IMR-90 (cell line): ENCODE measurements at regions not wholly inside any gene's neighbourhood (a gene's known extent, or its start where the extent isn't known, plus 50 kb on each side); places are given as distances from the start of the nearest gene placed in this dataset.

Experiments
- ATAC-seq: fragments of 200-7000 bp; cut with Tn5 transposase; 2 replicates; pipeline ENCODE4 v1.9.1; 2020; ENCODE audit warnings: low read depth, mild to moderate bottlenecking, moderate library complexity
- BruUV-seq: library from RNA; stranded (reverse); fragments of 400-500 nt; replicated peaks from 2 replicates; lab custom pipeline; 2021; lab: Mats Ljungman, UMichigan
- CTCF ChIA-PET: fragments of 300-600 bp; formaldehyde crosslinking; extraction: SDS; loops from one replicate; lab custom pipeline; 2021; ENCODE audit warnings: antibody characterized with exemption; lab: Yijun Ruan, JAX
- POLR2A ChIA-PET: fragments of 300-600 bp; sonication (Branson Sonifier 250); formaldehyde crosslinking; loops from one replicate; lab custom pipeline; 2022; ENCODE audit warnings: antibody characterized with exemption; ENCODE audit not compliant: unreplicated experiment; lab: Charles Lee
- DNase-seq: peaks from one replicate; pipeline ENCODE4 v3.0.0; 2013
- H2AFZ ChIP-seq: replicated peaks from 2 replicates; pipeline ENCODE3; 2013; ENCODE audit warnings: low read length, mild to moderate bottlenecking; ENCODE audit not compliant: poor library complexity
- H2AK5ac ChIP-seq: 2 replicates; pipeline ENCODE4 v1.6.1; 2013; ENCODE audit warnings: low read depth, low read length, inconsistent platforms
- H2AK9ac ChIP-seq: replicated peaks from 2 replicates; pipeline ENCODE3; 2013; ENCODE audit warnings: mild to moderate bottlenecking, low read depth, low read length, moderate library complexity; ENCODE audit not compliant: poor library complexity
- H2BK120ac ChIP-seq: 2 replicates; pipeline ENCODE4 v1.6.1; 2013; ENCODE audit warnings: low read depth, low read length, inconsistent platforms
- H2BK15ac ChIP-seq: 3 replicates; pipeline ENCODE4 v1.6.1; 2013; ENCODE audit warnings: low read depth, low read length, inconsistent platforms
- H2BK20ac ChIP-seq: 2 replicates; pipeline ENCODE4 v1.6.1; 2013; ENCODE audit warnings: low read depth, mild to moderate bottlenecking, inconsistent platforms, low read length, moderate library complexity
- H2BK5ac ChIP-seq: 2 replicates; pipeline ENCODE4 v1.6.1; 2013; ENCODE audit warnings: mild to moderate bottlenecking, low read depth, low read length, inconsistent platforms; ENCODE audit not compliant: poor library complexity, severe bottlenecking
- H3K14ac ChIP-seq: replicated peaks from 2 replicates; pipeline ENCODE4 v1.6.1; 2013; ENCODE audit warnings: low read depth, low read length, inconsistent platforms
- H3K18ac ChIP-seq: 2 replicates; pipeline ENCODE4 v1.6.1; 2013; ENCODE audit warnings: low read depth, low read length, control low read depth
- H3K23ac ChIP-seq: 2 replicates; pipeline ENCODE4 v1.6.1; 2013; ENCODE audit warnings: low read depth, low read length, inconsistent platforms
- H3K27ac ChIP-seq: 2 replicates; pipeline ENCODE4 v1.5.1; 2013; ENCODE audit warnings: mild to moderate bottlenecking, control low read depth, low read length; ENCODE audit not compliant: insufficient read depth
- H3K27me3 ChIP-seq: 2 replicates; pipeline ENCODE4 v1.6.1; 2013; ENCODE audit warnings: low read length; ENCODE audit not compliant: control insufficient read depth, insufficient read depth
- H3K36me3 ChIP-seq: 2 replicates; pipeline ENCODE4 v1.6.1; 2013; ENCODE audit warnings: low read length, mixed read lengths; ENCODE audit not compliant: control insufficient read depth, insufficient read depth
- H3K4ac ChIP-seq: 2 replicates; pipeline ENCODE4 v1.6.1; 2013; ENCODE audit warnings: low read depth, low read length, inconsistent platforms
- H3K4me1 ChIP-seq: 2 replicates; pipeline ENCODE4 v1.6.1; 2013; ENCODE audit warnings: low read length, mixed read lengths; ENCODE audit not compliant: control insufficient read depth, insufficient read depth
- H3K4me2 ChIP-seq: 2 replicates; pipeline ENCODE4 v1.6.1; 2013; ENCODE audit warnings: low read depth, mild to moderate bottlenecking, control low read depth, low read length, moderate library complexity
- H3K4me3 ChIP-seq: 2 replicates; pipeline ENCODE4 v1.5.1; 2013; ENCODE audit warnings: low read depth, mild to moderate bottlenecking, control low read depth, low read length, moderate library complexity; ENCODE audit not compliant: insufficient read depth
- H3K56ac ChIP-seq: 2 replicates; pipeline ENCODE4 v1.6.1; 2013; ENCODE audit warnings: low read length, inconsistent platforms; ENCODE audit not compliant: insufficient read depth; ENCODE audit errors: extremely low read depth
- H3K79me1 ChIP-seq, 2 experiments: 2 replicates each; pipeline ENCODE4 v1.6.1; 2013; ENCODE audit warnings: low read length in 2 of 2, inconsistent platforms in 1 of 2, low read depth in 1 of 2
- H3K9ac ChIP-seq: 2 replicates; pipeline ENCODE4 v1.6.1; 2013; ENCODE audit warnings: low read depth, low read length, control low read depth
- H3K9me1 ChIP-seq: 2 replicates; pipeline ENCODE4 v1.6.1; 2013; ENCODE audit warnings: low read length, inconsistent platforms; ENCODE audit not compliant: insufficient read depth
- H3K9me3 ChIP-seq: 2 replicates; pipeline ENCODE4 v1.6.1; 2013; ENCODE audit warnings: low read length; ENCODE audit not compliant: control insufficient read depth, insufficient read depth
- H4K20me1 ChIP-seq: 2 replicates; pipeline ENCODE4 v1.6.1; 2013; ENCODE audit warnings: low read length, inconsistent platforms; ENCODE audit not compliant: insufficient read depth
- H4K5ac ChIP-seq: 2 replicates; pipeline ENCODE4 v1.6.1; 2013; ENCODE audit warnings: mild to moderate bottlenecking, low read depth, low read length, control low read depth
- H4K8ac ChIP-seq, 2 experiments: 2 replicates each; pipeline ENCODE4 v1.6.1; 2013; ENCODE audit warnings: low read depth in 2 of 2, low read length in 2 of 2, control low read depth in 1 of 2, inconsistent platforms in 1 of 2
- H4K91ac ChIP-seq: 2 replicates; pipeline ENCODE4 v1.6.1; 2013; ENCODE audit warnings: low read depth, low read length, inconsistent platforms; ENCODE audit not compliant: insufficient read depth
- BHLHE40 ChIP-seq: fragments of 150-350 bp; IDR thresholded peaks from 2 replicates; pipeline ENCODE4 v1.6.1; 2016; ENCODE audit warnings: mild to moderate bottlenecking, low read depth, low read length
- CEBPB ChIP-seq: IDR thresholded peaks from 2 replicates; pipeline ENCODE4 v1.6.1; 2012; ENCODE audit warnings: low read depth, low read length, improper control_type of control experiment
- FOS ChIP-seq: fragments of 150-350 bp; IDR thresholded peaks from 2 replicates; pipeline ENCODE4 v1.6.1; 2016; ENCODE audit warnings: low read depth, low read length
- MAFK ChIP-seq: IDR thresholded peaks from 2 replicates; pipeline ENCODE4 v1.6.1; 2012; ENCODE audit warnings: low read depth, low read length, improper control_type of control experiment
- MAZ ChIP-seq: IDR thresholded peaks from 2 replicates; pipeline ENCODE4 v1.6.1; 2012; ENCODE audit warnings: low read depth, mild to moderate bottlenecking, low read length, improper control_type of control experiment, moderate library complexity, borderline replicate concordance
- MXI1 ChIP-seq: IDR thresholded peaks from 2 replicates; pipeline ENCODE4 v1.6.1; 2012; ENCODE audit warnings: low read depth, mild to moderate bottlenecking, low read length, moderate library complexity, borderline replicate concordance
- NFE2L2 ChIP-seq: fragments of 150-350 bp; IDR thresholded peaks from 2 replicates; pipeline ENCODE4 v1.6.1; 2016; ENCODE audit warnings: low read depth, mild to moderate bottlenecking, low read length
- POLR2A ChIP-seq: IDR thresholded peaks from 2 replicates; pipeline ENCODE4 v1.6.1; 2012; ENCODE audit warnings: mild to moderate bottlenecking, low read depth, low read length
- RAD21 ChIP-seq: IDR thresholded peaks from 2 replicates; pipeline ENCODE4 v1.6.1; 2012; ENCODE audit warnings: low read length, improper control_type of control experiment
- RCOR1 ChIP-seq: IDR thresholded peaks from 2 replicates; pipeline ENCODE4 v1.6.1; 2012; ENCODE audit warnings: mild to moderate bottlenecking, low read length, improper control_type of control experiment; ENCODE audit not compliant: insufficient replicate concordance
- RFX5 ChIP-seq: IDR thresholded peaks from 2 replicates; pipeline ENCODE4 v1.8.0; 2012; ENCODE audit warnings: low read depth, mild to moderate bottlenecking, low read length, moderate library complexity
- SMC3 ChIP-seq: fragments of 150-350 bp; IDR thresholded peaks from 2 replicates; pipeline ENCODE4 v1.6.1; 2016; ENCODE audit warnings: low read depth, mild to moderate bottlenecking, antibody characterized with exemption, low read length, moderate library complexity
- WGBS, 2 experiments: methylation state at CpG; one replicate each; pipeline versions ENCODE4 v1.1.5 to v1.1.7; 2013; ENCODE audit warnings: missing lambda C conversion rate in 2 of 2; ENCODE audit not compliant: insufficient read length in 1 of 2; ENCODE audit errors: extremely low coverage in 2 of 2; 5-methylcytosine and 5-hydroxymethylcytosine counted together
- dilution Hi-C: fragments of 300-500 bp; cut with HindIII; formaldehyde crosslinking; loops from one replicate; pipeline ENCODE4 v1.14.3; 2018; ENCODE audit warnings: low sequenced_read_pairs; ENCODE audit not compliant: unreplicated experiment
- in situ Hi-C: fragments of 300-500 bp; cut with MboI; formaldehyde crosslinking; loops from 3 replicates; pipeline ENCODE4 v1.14.3; 2019; ENCODE audit warnings: low sequenced_read_pairs, inconsistent platforms, mixed read lengths
- intact Hi-C: fragments of 100-400 bp; cut with micrococcal nuclease; formaldehyde crosslinking; loops from 2 replicates; pipeline ENCODE4 v1.10.0; 2022
- TF ChIP-seq, protein P1 (sequence below): fragments of 150-350 bp; IDR thresholded peaks from 2 replicates; pipeline ENCODE4 v1.6.1; 2016; ENCODE audit warnings: low read depth, mild to moderate bottlenecking, low read length, moderate library complexity, borderline replicate concordance
- TF ChIP-seq, protein P2 (sequence below): fragments of 150-350 bp; IDR thresholded peaks from 2 replicates; pipeline ENCODE4 v1.6.1; 2017; ENCODE audit warnings: mild to moderate bottlenecking, antibody characterized with exemption, low read length, low read depth

DNA sequence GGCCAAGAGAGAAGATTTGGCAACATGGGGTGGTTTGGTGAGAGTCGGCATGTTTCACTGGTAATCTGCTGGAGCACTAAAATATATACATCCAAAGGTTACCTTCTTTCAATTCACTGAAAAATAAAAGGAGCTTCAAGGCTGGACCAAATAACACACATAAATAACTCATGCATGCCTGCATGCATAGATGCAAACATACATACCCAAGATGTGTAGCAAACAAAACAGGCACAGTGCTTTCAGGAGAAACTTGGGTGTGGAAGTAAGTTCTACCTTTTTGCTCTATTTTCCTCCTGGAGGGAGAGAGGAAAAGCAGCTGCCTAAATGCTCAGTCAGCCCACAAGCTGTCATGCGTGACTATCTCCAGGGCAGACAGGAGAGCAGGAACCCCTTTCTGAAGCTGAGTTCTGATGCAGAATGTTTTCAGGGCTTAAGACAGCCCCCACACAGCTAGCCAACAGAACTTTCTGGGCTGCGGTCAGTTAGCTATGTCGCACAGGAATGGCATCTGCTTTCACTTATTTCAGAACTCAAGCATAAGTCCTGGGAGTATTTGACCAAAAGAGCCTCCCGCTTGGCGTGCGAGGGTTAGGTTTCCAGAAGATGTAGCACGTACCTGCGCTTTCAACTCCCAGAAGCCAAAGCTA lies 166.2 kb downstream of the TOMM20 start:
- H3K56ac ChIP-seq: peak overlapping the region; percentile 82
- peaks cover 0 to 6% of the 10 kb centered on the region in 2 experiments; a peak in 1 of 4 replicates for H3K79me1 ChIP-seq
- H3K4me3 ChIP-seq: no peak overlapping the region
- H2BK20ac ChIP-seq: peak overlapping the region; percentile 69
- peak overlapping the region; percentile 35; the same call in 1 of the 3 replicates for H2BK15ac ChIP-seq
- H4K91ac ChIP-seq: peak overlapping the region; percentile 53
- peak overlapping the region; percentile 55; the same call in 1 of the 2 replicates for H3K23ac ChIP-seq
- dilution Hi-C loops (no loop called here), in situ Hi-C loops (no loop called here), intact Hi-C loops (loop anchor here (1.0 to 2.0 kb wide), 4 partner anchors 36 to 464 kb away; partner anchors contain the start of gene IRF2BP2)
- peak overlapping the region; percentile 10; the same call in 1 of the 2 replicates for H4K5ac ChIP-seq
- H2AK9ac ChIP-seq: peak overlapping the region; percentile 18
- peaks cover 4% of the 10 kb centered on the region; the same call in 1 of the 2 replicates for H4K20me1 ChIP-seq
- H3K27ac ChIP-seq: peak overlapping the region; percentile 86
- peak overlapping the region; percentile 61; the same call in 1 of the 2 replicates for H3K4me2 ChIP-seq
- peak overlapping the region; percentile 41 for H3K9ac ChIP-seq
- H2BK120ac ChIP-seq: peak overlapping the region; percentile 91
- H3K36me3 ChIP-seq: no peaks in the 10 kb centered on the region
- peaks cover 27% of the 10 kb centered on the region for H3K4me1 ChIP-seq
- POLR2A ChIA-PET: interaction anchor here (0.6 to 1.0 kb wide), 2 partner anchors 9 to 453 kb away, joined by 3 read pairs; no protein-coding TSS in a partner anchor
- no peaks in the 10 kb centered on the region for H3K9me3 ChIP-seq
- CTCF ChIA-PET: interaction anchor here (0.7 kb wide), 2 partner anchors 32 to 349 kb away, joined by 3 read pairs; no protein-coding TSS in a partner anchor
- peak overlapping the region; percentile 29 for H2AK5ac ChIP-seq
- peak overlapping the region; percentile 59 for H3K18ac ChIP-seq
- WGBS, 2 experiments: no CpG with 5 or more reads among the region's 9 CpGs
- H2BK5ac ChIP-seq: peak overlapping the region; percentile 93
- peak overlapping the region; percentile 81 for H3K4ac ChIP-seq
- peak overlapping the region; percentile 66 for H3K14ac ChIP-seq
- no TSS peak for BruUV-seq
- DNase-seq (peak; percentile 100), ATAC-seq (peak; percentile 76)
- H3K9me1 ChIP-seq: peaks cover 25% of the 10 kb centered on the region
- no peak overlapping the region for H2AFZ ChIP-seq
- no peaks in the 10 kb centered on the region for H3K27me3 ChIP-seq
- peak overlapping the region in 1 of 2 experiments; percentile 79 for H4K8ac ChIP-seq
- TF ChIP-seq, protein P1, sequence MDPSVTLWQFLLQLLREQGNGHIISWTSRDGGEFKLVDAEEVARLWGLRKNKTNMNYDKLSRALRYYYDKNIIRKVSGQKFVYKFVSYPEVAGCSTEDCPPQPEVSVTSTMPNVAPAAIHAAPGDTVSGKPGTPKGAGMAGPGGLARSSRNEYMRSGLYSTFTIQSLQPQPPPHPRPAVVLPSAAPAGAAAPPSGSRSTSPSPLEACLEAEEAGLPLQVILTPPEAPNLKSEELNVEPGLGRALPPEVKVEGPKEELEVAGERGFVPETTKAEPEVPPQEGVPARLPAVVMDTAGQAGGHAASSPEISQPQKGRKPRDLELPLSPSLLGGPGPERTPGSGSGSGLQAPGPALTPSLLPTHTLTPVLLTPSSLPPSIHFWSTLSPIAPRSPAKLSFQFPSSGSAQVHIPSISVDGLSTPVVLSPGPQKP: no peak
- peak; percentile 42 for TF ChIP-seq RAD21
- TF ChIP-seq FOS: peak; percentile 74
- TF ChIP-seq CEBPB: peak; percentile 19; the same call in 1 of the 2 replicates
- TF ChIP-seq, protein P2, sequence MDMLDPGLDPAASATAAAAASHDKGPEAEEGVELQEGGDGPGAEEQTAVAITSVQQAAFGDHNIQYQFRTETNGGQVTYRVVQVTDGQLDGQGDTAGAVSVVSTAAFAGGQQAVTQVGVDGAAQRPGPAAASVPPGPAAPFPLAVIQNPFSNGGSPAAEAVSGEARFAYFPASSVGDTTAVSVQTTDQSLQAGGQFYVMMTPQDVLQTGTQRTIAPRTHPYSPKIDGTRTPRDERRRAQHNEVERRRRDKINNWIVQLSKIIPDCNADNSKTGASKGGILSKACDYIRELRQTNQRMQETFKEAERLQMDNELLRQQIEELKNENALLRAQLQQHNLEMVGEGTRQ: no peak
- peak; percentile 38; the same call in 1 of the 2 replicates for TF ChIP-seq BHLHE40
- TF ChIP-seq RFX5: no peak
- TF ChIP-seq RCOR1: no peak
- no peak; the same call in 1 of the 2 replicates for TF ChIP-seq SMC3
- no peak; the same call in none of the 2 replicates for TF ChIP-seq POLR2A
- TF ChIP-seq MAFK: no peak
- no peak for TF ChIP-seq NFE2L2
- TF ChIP-seq MAZ: peak; percentile 74; the same call in 1 of the 2 replicates
- 0 out of 2 replicates have a peak, but pooled peaks have one; percentile 35 for TF ChIP-seq MXI1
